GM21619 (cell line): ENCODE measurements at regions not wholly inside any gene's neighbourhood (a gene's known extent, or its start where the extent isn't known, plus 50 kb on each side); places are given as distances from the start of the nearest gene placed in this dataset.
"Not testable (repeated sequence)": the region's sequence is repeated elsewhere in the genome, so short reads cannot be mapped to it uniquely, and the experiment has no call there.

Experiments
- ATAC-seq: cut with Tn5 transposase; IDR thresholded peaks from one replicate; pipeline ENCODE4 v1.9.1; 2021; ENCODE audit not compliant: unreplicated experiment

- ATAC-seq = no peak
Observed at GRCh38 chr6:141123497-141123896, 1009.2 kb upstream of the GJE1 start.

GRCh38 chr6:141123049-141123448 lies 1009.7 kb upstream of the GJE1 start:
- no peak for ATAC-seq

- ATAC-seq = no peak
Observed at GRCh38 chr6:141118991-141119390, 1013.7 kb upstream of the GJE1 start.

GRCh38 chr6:141117874-141118273 lies 1014.9 kb upstream of the GJE1 start:
- no peak for ATAC-seq

- ATAC-seq = no peak
Observed at GRCh38 chr6:141110481-141110880, 1022.2 kb upstream of the GJE1 start.

- ATAC-seq = no peak
Observed at GRCh38 chr6:141107591-141108160, 1025.0 kb upstream of the GJE1 start.

- ATAC-seq = no peak
Observed at GRCh38 chr6:141105481-141105880, 1027.2 kb upstream of the GJE1 start.

- no peak for ATAC-seq
Observed at GRCh38 chr6:141103246-141103645, 1029.5 kb upstream of the GJE1 start.

GRCh38 chr6:141097471-141097870 lies 1035.3 kb upstream of the GJE1 start:
- no peak for ATAC-seq

GRCh38 chr6:141095308-141095707 lies 1037.4 kb upstream of the GJE1 start:
- no peak for ATAC-seq

GRCh38 chr6:141088171-141088570 lies 1044.6 kb upstream of the GJE1 start:
- no peak for ATAC-seq

GRCh38 chr6:141077355-141078333 lies 1055.1 kb upstream of the GJE1 start:
- ATAC-seq = peak; percentile 88

- ATAC-seq = no peak
Observed at GRCh38 chr6:141057761-141058160, 1075.0 kb upstream of the GJE1 start.

GRCh38 chr6:141056945-141057625 lies 1075.6 kb upstream of the GJE1 start:
- no peak for ATAC-seq

GRCh38 chr6:141050471-141050870 lies 1082.3 kb upstream of the GJE1 start:
- ATAC-seq = no peak

GRCh38 chr6:141048451-141048850 lies 1084.3 kb upstream of the GJE1 start:
- no peak for ATAC-seq

- ATAC-seq = not testable (repeated sequence)
Observed at GRCh38 chr6:141046496-141046895, 1086.2 kb upstream of the GJE1 start.

- no peak for ATAC-seq
Observed at GRCh38 chr6:141041596-141042087, 1091.1 kb upstream of the GJE1 start.

- ATAC-seq = no peak
Observed at GRCh38 chr6:141035312-141036200, 1097.2 kb upstream of the GJE1 start.

GRCh38 chr6:141033101-141033500 lies 1099.6 kb upstream of the GJE1 start:
- no peak for ATAC-seq

- ATAC-seq = no peak
Observed at GRCh38 chr6:141029908-141030307, 1102.8 kb upstream of the GJE1 start.
